ENCODE measurements at regions not wholly inside any gene's neighbourhood (a gene's known extent, or its start where the extent isn't known, plus 50 kb on each side); places are given as distances from the start of the nearest gene placed in this dataset.

DNA sequence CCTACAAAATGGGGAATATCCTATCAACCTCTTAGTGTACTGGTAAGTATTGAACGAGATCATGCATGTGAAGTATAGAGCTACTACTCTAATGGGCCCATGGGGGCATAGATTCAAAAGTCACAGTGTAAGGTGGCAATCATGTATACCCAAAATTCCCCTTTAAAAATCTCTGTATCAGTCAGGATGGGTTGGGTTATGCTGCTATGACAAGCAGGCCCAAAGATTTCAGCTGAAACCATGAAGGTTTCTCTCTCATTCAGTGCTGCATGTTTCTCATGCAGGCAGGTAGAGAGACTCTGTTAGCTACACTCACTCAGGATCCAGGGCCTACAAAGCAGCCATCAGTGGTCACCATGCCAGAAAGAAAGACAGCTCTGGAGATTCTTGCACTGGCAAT lies 166.6 kb downstream of the MAFB start:
- H3K4me3 Mint-ChIP-seq: no peak overlapping the region
- H3K9me3 Mint-ChIP-seq: peaks cover 42% of the 10 kb centered on the region
- TF ChIP-seq CTCF (IDR thresholded peaks at IDR 0.05): no peak
- no peaks in the 10 kb centered on the region; the same call in 1 of the 2 replicates for H3K27me3 Mint-ChIP-seq (ENCODE audit: insufficient read depth)
- H3K36me3 Mint-ChIP-seq (ENCODE audit: low read depth): no peaks in the 10 kb centered on the region
- no peak overlapping the region for H3K27ac Mint-ChIP-seq
- no peaks in the 10 kb centered on the region for H3K4me1 Mint-ChIP-seq (ENCODE audit: low read depth)
- DNase-seq: no peak

DNA sequence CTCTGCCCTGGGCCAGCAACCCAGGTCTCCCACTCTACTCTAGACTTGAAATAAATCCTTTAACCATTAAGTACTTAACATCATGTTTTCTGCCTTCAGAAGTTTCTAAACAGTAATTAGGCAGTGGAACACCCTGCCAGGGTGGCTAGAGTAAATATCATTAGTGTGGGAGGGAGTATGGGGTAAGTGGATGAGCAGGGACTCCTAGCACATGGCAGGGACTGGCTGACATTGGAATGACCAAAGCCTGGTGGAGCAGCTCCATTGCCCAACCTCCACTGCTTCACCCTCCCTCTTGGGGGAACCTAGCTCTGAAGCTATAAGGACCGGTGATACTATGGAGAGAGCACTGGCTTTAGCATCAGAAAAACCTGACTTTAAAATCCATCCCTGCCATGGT lies 167.1 kb downstream of the MAFB start:
- Mint-ChIP-seq H3K36me3 (ENCODE audit: low read depth) (no peaks in the 10 kb centered on the region), H3K4me1 (ENCODE audit: low read depth) (no peaks in the 10 kb centered on the region), H3K4me3 (no peak overlapping the region), H3K27me3 (ENCODE audit: insufficient read depth) (no peaks in the 10 kb centered on the region; the same call in 1 of the 2 replicates), H3K27ac (no peak overlapping the region), H3K9me3 (peaks cover 44% of the 10 kb centered on the region)
- no peak for DNase-seq
- no peak for TF ChIP-seq CTCF (IDR thresholded peaks at IDR 0.05)

- Mint-ChIP-seq H3K9me3 (peaks cover 39% of the 10 kb centered on the region), H3K4me3 (no peak overlapping the region), H3K27ac (no peak overlapping the region), H3K4me1 (ENCODE audit: low read depth) (no peaks in the 10 kb centered on the region), H3K27me3 (ENCODE audit: insufficient read depth) (no peaks in the 10 kb centered on the region; the same call in 1 of the 2 replicates), H3K36me3 (ENCODE audit: low read depth) (no peaks in the 10 kb centered on the region)
- TF ChIP-seq CTCF (IDR thresholded peaks at IDR 0.05): no peak
- DNase-seq: no peak
These were observed 169.1 kb downstream of the MAFB start for GRCh38 chr20:40519918-40520317.

DNA sequence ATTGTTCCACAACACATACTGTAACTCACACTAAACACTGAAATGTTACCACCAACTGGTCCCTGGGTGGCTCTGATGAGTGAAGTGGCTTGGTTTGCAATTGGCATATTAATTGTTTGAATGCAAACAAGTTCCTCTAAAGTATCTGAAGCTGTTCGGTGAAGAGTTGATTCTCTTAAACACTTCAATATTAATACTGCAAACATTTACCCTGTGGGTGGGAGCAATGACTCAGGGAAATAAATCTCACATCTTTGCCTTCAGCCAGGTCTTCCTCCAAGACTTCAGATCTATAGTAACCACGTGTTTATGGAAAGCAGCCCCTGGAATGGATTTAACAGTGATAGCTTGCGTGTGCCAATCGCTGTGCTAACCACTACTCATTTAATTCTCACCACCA lies 176.0 kb downstream of the MAFB start:
- Mint-ChIP-seq H3K27me3 (ENCODE audit: insufficient read depth) (no peaks in the 10 kb centered on the region; the same call in none of the 2 replicates), H3K4me3 (no peak overlapping the region), H3K4me1 (ENCODE audit: low read depth) (no peaks in the 10 kb centered on the region), H3K27ac (no peak overlapping the region), H3K9me3 (peaks cover 43% of the 10 kb centered on the region), H3K36me3 (ENCODE audit: low read depth) (no peaks in the 10 kb centered on the region)
- DNase-seq: no peak
- TF ChIP-seq CTCF (IDR thresholded peaks at IDR 0.05): no peak

- no peak overlapping the region for H3K27ac Mint-ChIP-seq
- no peaks in the 10 kb centered on the region for H3K4me1 Mint-ChIP-seq (ENCODE audit: low read depth)
- H3K4me3 Mint-ChIP-seq: no peak overlapping the region
- H3K36me3 Mint-ChIP-seq (ENCODE audit: low read depth): no peaks in the 10 kb centered on the region
- DNase-seq: no peak
- H3K27me3 Mint-ChIP-seq (ENCODE audit: insufficient read depth): no peaks in the 10 kb centered on the region; the same call in none of the 2 replicates
- H3K9me3 Mint-ChIP-seq: peaks cover 39% of the 10 kb centered on the region
- no peak for TF ChIP-seq CTCF (IDR thresholded peaks at IDR 0.05)
These were observed 176.4 kb downstream of the MAFB start for GRCh38 chr20:40512591-40512990.

DNA sequence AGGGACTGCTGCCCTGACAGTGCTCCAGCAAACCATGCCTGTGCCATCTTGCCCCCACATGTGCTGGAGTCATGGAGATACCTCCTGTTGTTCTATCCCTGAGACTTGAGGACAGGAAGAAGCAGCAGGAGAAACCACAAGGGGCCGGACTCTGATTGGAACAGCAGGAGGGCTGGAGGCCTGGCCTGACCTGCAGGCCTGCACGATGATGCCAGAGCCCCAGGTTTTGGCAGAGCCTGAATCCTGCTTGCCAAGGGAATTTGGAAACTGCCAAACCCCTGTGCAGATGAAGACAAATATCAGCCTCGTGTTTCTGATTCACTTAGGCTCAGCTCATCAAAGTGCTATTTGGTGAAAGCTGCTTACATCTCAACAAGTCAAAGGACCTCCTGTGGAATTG lies 177.6 kb downstream of the MAFB start:
- no peak for DNase-seq
- Mint-ChIP-seq H3K27ac (no peak overlapping the region), H3K27me3 (ENCODE audit: insufficient read depth) (no peaks in the 10 kb centered on the region; the same call in 1 of the 2 replicates), H3K4me3 (no peak overlapping the region), H3K36me3 (ENCODE audit: low read depth) (no peaks in the 10 kb centered on the region), H3K9me3 (peaks cover 40% of the 10 kb centered on the region), H3K4me1 (ENCODE audit: low read depth) (no peaks in the 10 kb centered on the region)
- TF ChIP-seq CTCF (IDR thresholded peaks at IDR 0.05): no peak
